Prostate gland (tissue), 2 donors: ENCODE measurements at regions not wholly inside any gene's neighbourhood (a gene's known extent, or its start where the extent isn't known, plus 50 kb on each side); places are given as distances from the start of the nearest gene placed in this dataset.
"Not testable (repeated sequence)": the region's sequence is repeated elsewhere in the genome, so short reads cannot be mapped to it uniquely, and the experiment has no call there.

Experiments
- POLR2A ChIP-seq: fragments of 450-650 bp; IDR thresholded peaks from one replicate; pipeline ENCODE4 v1.6.1; 2016; ENCODE audit warnings: antibody characterized with exemption, mild to moderate bottlenecking
- TF ChIP-seq, protein P1 (sequence below), 4 experiments: fragments of 200-600 bp in 2 of 4; fragments of 450-650 bp in 2 of 4; sonication (generic) in 2 of 4; IDR thresholded peaks; 1 replicate in 3 of 4; 2 replicates in 1 of 4; pipeline ENCODE4 v1.5.1; 2016 to 2019; ENCODE audit warnings: antibody characterized with exemption in 4 of 4, mild to moderate bottlenecking in 2 of 4, moderate library complexity in 2 of 4

DNA sequence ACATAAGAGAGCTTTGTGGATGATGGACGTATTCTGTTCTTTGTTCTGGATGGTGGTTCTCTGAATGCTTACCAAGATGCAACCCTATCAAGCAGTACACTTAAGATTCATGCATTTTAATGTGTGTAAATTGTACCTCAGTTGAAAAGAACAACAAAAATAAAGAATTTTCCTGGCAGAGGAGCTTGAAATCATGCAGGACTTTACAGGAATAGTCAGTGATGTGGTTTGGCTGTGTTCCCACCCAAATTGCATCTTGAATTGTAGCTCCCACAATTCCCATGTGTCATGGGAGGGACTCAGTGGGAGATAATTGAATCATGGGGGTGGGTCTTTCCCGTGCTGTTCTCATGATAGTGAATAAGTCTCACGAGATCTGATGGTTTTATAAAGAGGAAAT, 430.6 kb upstream of the ASIC2 start:
- TF ChIP-seq, protein P1, sequence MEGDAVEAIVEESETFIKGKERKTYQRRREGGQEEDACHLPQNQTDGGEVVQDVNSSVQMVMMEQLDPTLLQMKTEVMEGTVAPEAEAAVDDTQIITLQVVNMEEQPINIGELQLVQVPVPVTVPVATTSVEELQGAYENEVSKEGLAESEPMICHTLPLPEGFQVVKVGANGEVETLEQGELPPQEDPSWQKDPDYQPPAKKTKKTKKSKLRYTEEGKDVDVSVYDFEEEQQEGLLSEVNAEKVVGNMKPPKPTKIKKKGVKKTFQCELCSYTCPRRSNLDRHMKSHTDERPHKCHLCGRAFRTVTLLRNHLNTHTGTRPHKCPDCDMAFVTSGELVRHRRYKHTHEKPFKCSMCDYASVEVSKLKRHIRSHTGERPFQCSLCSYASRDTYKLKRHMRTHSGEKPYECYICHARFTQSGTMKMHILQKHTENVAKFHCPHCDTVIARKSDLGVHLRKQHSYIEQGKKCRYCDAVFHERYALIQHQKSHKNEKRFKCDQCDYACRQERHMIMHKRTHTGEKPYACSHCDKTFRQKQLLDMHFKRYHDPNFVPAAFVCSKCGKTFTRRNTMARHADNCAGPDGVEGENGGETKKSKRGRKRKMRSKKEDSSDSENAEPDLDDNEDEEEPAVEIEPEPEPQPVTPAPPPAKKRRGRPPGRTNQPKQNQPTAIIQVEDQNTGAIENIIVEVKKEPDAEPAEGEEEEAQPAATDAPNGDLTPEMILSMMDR (IDR thresholded peaks at IDR 0.05), result not testable (repeated sequence)
- not testable (repeated sequence) for TF ChIP-seq POLR2A
